ENCODE measurements at regions not wholly inside any gene's neighbourhood (a gene's known extent, or its start where the extent isn't known, plus 50 kb on each side); places are given as distances from the start of the nearest gene placed in this dataset.

DNA sequence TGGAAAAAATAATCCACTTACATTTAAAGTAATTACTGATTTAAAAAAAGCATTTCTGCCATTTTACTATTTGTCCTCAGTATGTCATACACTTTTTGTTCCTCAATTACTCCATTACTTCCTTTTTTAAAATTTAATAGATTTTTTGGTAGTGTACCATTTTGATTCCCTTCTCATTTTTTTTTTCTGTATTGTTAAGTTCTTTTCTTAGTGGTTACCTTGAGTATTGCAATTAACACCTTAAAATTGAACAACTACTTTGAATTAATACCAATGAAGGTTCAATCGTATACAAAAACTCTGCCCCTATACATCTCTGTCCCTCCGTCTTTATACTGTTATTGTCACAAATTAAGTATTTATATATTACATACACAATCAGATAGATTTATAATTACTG is 240.6 kb upstream of the LMCD1 start:
- TF ChIP-seq PAX5 (IDR thresholded peaks at IDR 0.05; ENCODE audit: insufficient read depth, low read length, severe bottlenecking) (no peak), SPI1 (IDR thresholded peaks at IDR 0.05; ENCODE audit: low read depth, low read length) (no peak), POU2F2 (IDR thresholded peaks at IDR 0.05; ENCODE audit: low read depth, low read length) (no peak), POLR2A (IDR thresholded peaks at IDR 0.05; ENCODE audit: low read depth, low read length) (no peak), POLR2AphosphoS5 (IDR thresholded peaks at IDR 0.05; ENCODE audit: low read depth, low read length) (no peak), TAF1 (IDR thresholded peaks at IDR 0.05; ENCODE audit: low read depth, low read length) (no peak)
- DNase-seq (ENCODE audit: insufficient read length, low spot score) (no peak), FAIRE-seq (no peak)

DNA sequence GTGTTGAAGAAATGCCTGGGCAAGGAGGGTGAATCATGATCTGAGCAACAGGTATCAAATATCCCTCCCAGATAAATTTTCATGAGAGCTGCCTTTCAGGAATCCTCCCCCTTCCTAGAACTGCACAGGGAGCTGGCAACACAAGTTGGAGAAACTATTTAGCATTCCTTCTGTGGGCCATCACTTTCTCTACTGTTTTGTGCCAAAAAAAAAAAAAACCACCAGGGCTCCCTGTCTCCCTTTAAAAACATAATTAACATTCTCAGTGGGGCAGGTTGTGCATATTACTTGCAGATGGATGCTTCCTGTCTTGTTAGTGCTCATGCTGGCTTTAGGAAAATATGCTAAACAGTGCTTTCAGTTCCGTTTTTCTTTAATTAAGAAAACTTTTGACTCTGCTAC is 234.9 kb upstream of the LMCD1 start:
- FAIRE-seq (no peak), DNase-seq (ENCODE audit: insufficient read length, low spot score) (no peak)
- TF ChIP-seq POU2F2 (IDR thresholded peaks at IDR 0.05; ENCODE audit: low read depth, low read length): no peak
- no peak for TF ChIP-seq POLR2A (IDR thresholded peaks at IDR 0.05; ENCODE audit: low read depth, low read length)
- TF ChIP-seq SPI1 (IDR thresholded peaks at IDR 0.05; ENCODE audit: low read depth, low read length): peak; percentile 80
- TF ChIP-seq POLR2AphosphoS5 (IDR thresholded peaks at IDR 0.05; ENCODE audit: low read depth, low read length): no peak
- no peak for TF ChIP-seq PAX5 (IDR thresholded peaks at IDR 0.05; ENCODE audit: insufficient read depth, low read length, severe bottlenecking)
- no peak for TF ChIP-seq TAF1 (IDR thresholded peaks at IDR 0.05; ENCODE audit: low read depth, low read length)

- no peak for FAIRE-seq
- no peak for DNase-seq (ENCODE audit: insufficient read length, low spot score)
- TF ChIP-seq SPI1 (IDR thresholded peaks at IDR 0.05; ENCODE audit: low read depth, low read length) (no peak), POLR2AphosphoS5 (IDR thresholded peaks at IDR 0.05; ENCODE audit: low read depth, low read length) (no peak), POU2F2 (IDR thresholded peaks at IDR 0.05; ENCODE audit: low read depth, low read length) (no peak), POLR2A (IDR thresholded peaks at IDR 0.05; ENCODE audit: low read depth, low read length) (no peak), PAX5 (IDR thresholded peaks at IDR 0.05; ENCODE audit: insufficient read depth, low read length, severe bottlenecking) (no peak), TAF1 (IDR thresholded peaks at IDR 0.05; ENCODE audit: low read depth, low read length) (no peak)
Measured at GRCh38 chr3:8273479-8273878, 228.1 kb upstream of the LMCD1 start.

GRCh38 chr3:8276056-8276455 is 225.6 kb upstream of the LMCD1 start:
- DNase-seq (ENCODE audit: insufficient read length, low spot score) (no peak), FAIRE-seq (no peak)
- no peak for TF ChIP-seq SPI1 (IDR thresholded peaks at IDR 0.05; ENCODE audit: low read depth, low read length)
- no peak for TF ChIP-seq PAX5 (IDR thresholded peaks at IDR 0.05; ENCODE audit: insufficient read depth, low read length, severe bottlenecking)
- TF ChIP-seq POLR2AphosphoS5 (IDR thresholded peaks at IDR 0.05; ENCODE audit: low read depth, low read length): no peak
- no peak for TF ChIP-seq POLR2A (IDR thresholded peaks at IDR 0.05; ENCODE audit: low read depth, low read length)
- TF ChIP-seq POU2F2 (IDR thresholded peaks at IDR 0.05; ENCODE audit: low read depth, low read length): no peak
- TF ChIP-seq TAF1 (IDR thresholded peaks at IDR 0.05; ENCODE audit: low read depth, low read length): no peak

GRCh38 chr3:8276506-8276905 is 225.1 kb upstream of the LMCD1 start:
- TF ChIP-seq SPI1 (IDR thresholded peaks at IDR 0.05; ENCODE audit: low read depth, low read length) (no peak), POLR2AphosphoS5 (IDR thresholded peaks at IDR 0.05; ENCODE audit: low read depth, low read length) (no peak), PAX5 (IDR thresholded peaks at IDR 0.05; ENCODE audit: insufficient read depth, low read length, severe bottlenecking) (no peak), TAF1 (IDR thresholded peaks at IDR 0.05; ENCODE audit: low read depth, low read length) (no peak), POU2F2 (IDR thresholded peaks at IDR 0.05; ENCODE audit: low read depth, low read length) (no peak)
- no peak for FAIRE-seq

GRCh38 chr3:8278448-8278847 is 223.2 kb upstream of the LMCD1 start:
- no peak for FAIRE-seq

More at GRCh38 chr3:8276506-8276905, 225.1 kb upstream of the LMCD1 start:
- no peak for DNase-seq (ENCODE audit: insufficient read length, low spot score)

GRCh38 chr3:8279476-8279875 is 222.1 kb upstream of the LMCD1 start:
- no peak for DNase-seq (ENCODE audit: insufficient read length, low spot score)
- TF ChIP-seq POLR2A (IDR thresholded peaks at IDR 0.05; ENCODE audit: low read depth, low read length) (no peak), TAF1 (IDR thresholded peaks at IDR 0.05; ENCODE audit: low read depth, low read length) (no peak), POLR2AphosphoS5 (IDR thresholded peaks at IDR 0.05; ENCODE audit: low read depth, low read length) (no peak), PAX5 (IDR thresholded peaks at IDR 0.05; ENCODE audit: insufficient read depth, low read length, severe bottlenecking) (no peak), POU2F2 (IDR thresholded peaks at IDR 0.05; ENCODE audit: low read depth, low read length) (no peak), SPI1 (IDR thresholded peaks at IDR 0.05; ENCODE audit: low read depth, low read length) (no peak)
- FAIRE-seq: no peak

More at GRCh38 chr3:8278448-8278847, 223.2 kb upstream of the LMCD1 start:
- no peak for DNase-seq (ENCODE audit: insufficient read length, low spot score)
- TF ChIP-seq TAF1 (IDR thresholded peaks at IDR 0.05; ENCODE audit: low read depth, low read length): no peak
- TF ChIP-seq POLR2AphosphoS5 (IDR thresholded peaks at IDR 0.05; ENCODE audit: low read depth, low read length): no peak
- TF ChIP-seq POLR2A (IDR thresholded peaks at IDR 0.05; ENCODE audit: low read depth, low read length): no peak
- no peak for TF ChIP-seq SPI1 (IDR thresholded peaks at IDR 0.05; ENCODE audit: low read depth, low read length)
- no peak for TF ChIP-seq PAX5 (IDR thresholded peaks at IDR 0.05; ENCODE audit: insufficient read depth, low read length, severe bottlenecking)
- TF ChIP-seq POU2F2 (IDR thresholded peaks at IDR 0.05; ENCODE audit: low read depth, low read length): no peak

- no peak for TF ChIP-seq POLR2A (IDR thresholded peaks at IDR 0.05; ENCODE audit: low read depth, low read length)
- no peak for TF ChIP-seq POLR2AphosphoS5 (IDR thresholded peaks at IDR 0.05; ENCODE audit: low read depth, low read length)
- no peak for TF ChIP-seq TAF1 (IDR thresholded peaks at IDR 0.05; ENCODE audit: low read depth, low read length)
- no peak for TF ChIP-seq PAX5 (IDR thresholded peaks at IDR 0.05; ENCODE audit: insufficient read depth, low read length, severe bottlenecking)
- TF ChIP-seq SPI1 (IDR thresholded peaks at IDR 0.05; ENCODE audit: low read depth, low read length): no peak
- TF ChIP-seq POU2F2 (IDR thresholded peaks at IDR 0.05; ENCODE audit: low read depth, low read length): no peak
- no peak for DNase-seq (ENCODE audit: insufficient read length, low spot score)
- FAIRE-seq: no peak
Measured at GRCh38 chr3:8279886-8280550, 221.6 kb upstream of the LMCD1 start.

- TF ChIP-seq POLR2A (IDR thresholded peaks at IDR 0.05; ENCODE audit: low read depth, low read length) (no peak), SPI1 (IDR thresholded peaks at IDR 0.05; ENCODE audit: low read depth, low read length) (no peak), PAX5 (IDR thresholded peaks at IDR 0.05; ENCODE audit: insufficient read depth, low read length, severe bottlenecking) (no peak), TAF1 (IDR thresholded peaks at IDR 0.05; ENCODE audit: low read depth, low read length) (no peak), POU2F2 (IDR thresholded peaks at IDR 0.05; ENCODE audit: low read depth, low read length) (no peak), POLR2AphosphoS5 (IDR thresholded peaks at IDR 0.05; ENCODE audit: low read depth, low read length) (no peak)
- FAIRE-seq (no peak), DNase-seq (ENCODE audit: insufficient read length, low spot score) (no peak)
Measured at GRCh38 chr3:8282541-8283165, 219.0 kb upstream of the LMCD1 start.

Data from GM12891 (cell line).